ENCODE measurements at regions not wholly inside any gene's neighbourhood (a gene's known extent, or its start where the extent isn't known, plus 50 kb on each side); places are given as distances from the start of the nearest gene placed in this dataset.
"Not testable (repeated sequence)": the region's sequence is repeated elsewhere in the genome, so short reads cannot be mapped to it uniquely, and the experiment has no call there.

DNA sequence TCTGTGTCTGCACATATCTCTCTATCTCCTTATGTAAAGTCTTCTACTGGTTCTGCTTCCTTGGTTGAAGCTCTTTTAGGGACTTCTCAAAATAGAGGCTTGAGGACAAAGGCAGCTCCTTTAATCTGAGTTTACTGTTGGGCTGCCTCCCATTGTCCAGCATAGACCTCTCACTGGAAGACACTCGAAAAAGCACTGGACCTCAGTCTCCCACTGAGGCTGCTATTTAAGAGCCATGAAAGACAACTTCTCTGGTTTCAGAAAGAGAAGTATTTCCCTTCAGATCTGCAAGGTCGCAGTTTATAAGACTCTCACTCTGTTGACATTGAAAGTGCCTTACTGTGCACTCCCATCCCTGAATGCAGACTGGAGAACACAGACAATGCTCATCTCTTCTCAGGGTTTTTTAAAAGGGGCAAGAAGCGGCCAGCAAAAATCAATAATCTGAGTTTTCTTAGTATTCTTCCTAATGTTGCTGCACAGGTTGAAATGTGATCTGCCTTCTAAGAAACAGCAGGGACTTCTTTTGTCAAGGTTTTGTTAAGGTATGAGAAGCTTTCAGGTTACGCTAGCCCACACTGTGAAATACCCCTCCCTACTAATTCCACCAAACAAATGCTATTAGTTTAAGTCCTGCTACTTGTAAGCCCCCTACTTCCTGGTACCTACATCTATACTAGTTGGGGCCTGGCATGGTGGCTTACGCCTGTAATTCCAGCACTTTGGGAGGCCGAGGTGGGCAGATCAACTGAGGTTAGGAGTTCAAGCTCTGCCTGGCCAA is 450.0 kb upstream of the SLC10A2 start:
- Histone ChIP-seq H3K4me1 (ENCODE audit: control insufficient read depth, low read depth, low read length) (peaks cover 8% of the 10 kb centered on the region), H3K27ac (ENCODE audit: low read length) (no peak overlapping the region), H3K4me3 (ENCODE audit: low read length) (no peak overlapping the region), H3K36me3 (ENCODE audit: control insufficient read depth, low read depth, low read length) (no peaks in the 10 kb centered on the region), H3K27me3 (ENCODE audit: control insufficient read depth, insufficient read depth, low read length) (no peaks in the 10 kb centered on the region), H3K9ac (ENCODE audit: low read length) (no peak overlapping the region), H3K9me3 (ENCODE audit: control insufficient read depth, low read depth, low read length) (no peaks in the 10 kb centered on the region)

DNA sequence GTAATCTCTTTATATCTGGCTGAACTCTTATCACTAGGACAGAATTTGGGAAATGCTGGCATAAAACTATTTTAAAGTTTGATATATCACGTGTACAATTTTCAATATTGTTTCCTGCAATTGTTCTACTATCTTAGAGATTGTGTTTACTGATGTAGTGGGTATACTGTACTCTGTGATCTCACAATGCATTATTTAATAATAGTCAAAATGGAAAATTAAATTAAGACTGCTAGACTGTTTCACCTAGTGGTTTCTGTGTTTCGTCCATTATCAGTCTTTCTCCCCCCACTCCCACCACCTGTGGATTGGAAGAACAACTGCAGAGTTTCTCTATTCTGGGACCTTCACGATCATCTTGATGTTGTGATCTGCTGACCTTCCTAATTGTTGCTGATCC is 449.2 kb upstream of the SLC10A2 start:
- H3K9me3 ChIP-seq (ENCODE audit: control insufficient read depth, low read depth, low read length): no peaks in the 10 kb centered on the region
- H3K4me1 ChIP-seq (ENCODE audit: control insufficient read depth, low read depth, low read length): peaks cover 8% of the 10 kb centered on the region
- no peaks in the 10 kb centered on the region for H3K27me3 ChIP-seq (ENCODE audit: control insufficient read depth, insufficient read depth, low read length)
- no peak overlapping the region for H3K9ac ChIP-seq (ENCODE audit: low read length)
- H3K36me3 ChIP-seq (ENCODE audit: control insufficient read depth, low read depth, low read length): no peaks in the 10 kb centered on the region
- H3K27ac ChIP-seq (ENCODE audit: low read length): no peak overlapping the region
- no peak overlapping the region for H3K4me3 ChIP-seq (ENCODE audit: low read length)

DNA sequence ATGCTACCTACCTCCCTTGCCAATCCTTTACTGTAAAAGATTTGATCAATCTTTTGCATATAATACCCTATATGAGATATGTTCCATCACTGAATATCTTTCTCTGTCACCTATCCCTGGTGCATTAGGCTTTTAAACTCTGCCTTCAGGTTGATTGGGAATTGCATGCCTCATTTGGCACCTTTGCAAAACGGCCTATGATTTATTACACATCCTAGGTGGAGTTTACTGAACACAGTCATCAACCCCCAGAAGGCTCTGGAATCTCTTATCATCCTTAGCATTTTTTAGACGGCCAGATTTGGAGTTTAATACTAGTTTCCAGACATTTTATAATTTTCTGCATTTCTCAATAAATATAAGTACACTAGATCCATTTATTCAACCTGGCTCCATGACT is 448.4 kb upstream of the SLC10A2 start:
- Histone ChIP-seq H3K36me3 (ENCODE audit: control insufficient read depth, low read depth, low read length) (no peaks in the 10 kb centered on the region), H3K4me1 (ENCODE audit: control insufficient read depth, low read depth, low read length) (peaks cover 8% of the 10 kb centered on the region), H3K9ac (ENCODE audit: low read length) (no peak overlapping the region), H3K9me3 (ENCODE audit: control insufficient read depth, low read depth, low read length) (no peaks in the 10 kb centered on the region), H3K27me3 (ENCODE audit: control insufficient read depth, insufficient read depth, low read length) (no peaks in the 10 kb centered on the region), H3K27ac (ENCODE audit: low read length) (no peak overlapping the region), H3K4me3 (ENCODE audit: low read length) (no peak overlapping the region)

DNA sequence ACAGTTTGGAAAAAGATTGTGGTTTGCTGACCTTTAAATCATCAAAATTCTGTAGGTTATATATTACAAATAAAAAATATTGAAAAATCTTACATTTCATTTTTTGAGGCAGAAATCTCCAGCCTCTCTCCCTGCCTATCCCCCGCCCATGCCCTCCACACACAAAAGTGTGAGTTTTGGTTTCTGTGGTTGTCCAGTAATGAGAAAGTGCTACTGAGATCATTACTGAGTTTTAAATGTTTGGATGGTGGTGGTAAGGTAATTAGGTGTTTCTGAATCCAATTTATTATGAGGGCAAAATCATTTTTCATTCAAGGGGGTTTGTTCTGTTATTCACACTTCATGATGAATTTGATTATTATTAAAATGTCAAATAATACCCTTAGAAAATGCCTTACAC is 448.0 kb upstream of the SLC10A2 start:
- no peaks in the 10 kb centered on the region for H3K27me3 ChIP-seq (ENCODE audit: control insufficient read depth, insufficient read depth, low read length)
- no peak overlapping the region for H3K4me3 ChIP-seq (ENCODE audit: low read length)
- no peak overlapping the region for H3K9ac ChIP-seq (ENCODE audit: low read length)
- H3K4me1 ChIP-seq (ENCODE audit: control insufficient read depth, low read depth, low read length): peaks cover 8% of the 10 kb centered on the region
- H3K36me3 ChIP-seq (ENCODE audit: control insufficient read depth, low read depth, low read length): no peaks in the 10 kb centered on the region
- H3K9me3 ChIP-seq (ENCODE audit: control insufficient read depth, low read depth, low read length): no peaks in the 10 kb centered on the region
- no peak overlapping the region for H3K27ac ChIP-seq (ENCODE audit: low read length)

DNA sequence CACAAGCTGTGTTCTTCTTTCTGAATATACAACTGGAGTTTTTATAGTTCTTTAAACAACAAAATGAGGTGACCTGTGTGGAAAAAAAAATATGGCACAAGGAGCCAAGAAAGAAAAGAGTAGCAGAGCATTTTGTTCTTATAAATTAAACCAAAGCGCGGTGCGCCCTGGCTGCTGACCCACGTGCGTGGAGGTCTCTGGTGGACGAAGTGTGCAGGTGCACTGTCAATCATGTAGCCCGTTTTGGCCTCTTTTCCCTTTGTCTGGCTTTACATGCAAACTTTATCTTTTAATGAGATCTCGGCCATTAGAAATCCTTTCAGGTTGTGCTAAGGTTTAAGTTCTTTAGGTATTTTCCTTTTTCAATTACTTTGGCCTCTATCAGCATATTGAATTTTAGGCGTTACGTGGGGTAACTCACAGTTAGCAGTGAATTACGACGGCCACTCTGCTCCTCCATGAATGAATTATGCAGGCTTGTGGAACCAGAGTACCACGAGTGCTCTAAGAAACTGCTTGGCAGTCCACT is 443.9 kb upstream of the SLC10A2 start:
- no peak overlapping the region for H3K4me3 ChIP-seq (ENCODE audit: low read length)
- H3K4me1 ChIP-seq (ENCODE audit: control insufficient read depth, low read depth, low read length): no peaks in the 10 kb centered on the region
- H3K27ac ChIP-seq (ENCODE audit: low read length): no peak overlapping the region
- H3K27me3 ChIP-seq (ENCODE audit: control insufficient read depth, insufficient read depth, low read length): no peaks in the 10 kb centered on the region
- no peaks in the 10 kb centered on the region for H3K9me3 ChIP-seq (ENCODE audit: control insufficient read depth, low read depth, low read length)
- no peaks in the 10 kb centered on the region for H3K36me3 ChIP-seq (ENCODE audit: control insufficient read depth, low read depth, low read length)
- no peak overlapping the region for H3K9ac ChIP-seq (ENCODE audit: low read length)

DNA sequence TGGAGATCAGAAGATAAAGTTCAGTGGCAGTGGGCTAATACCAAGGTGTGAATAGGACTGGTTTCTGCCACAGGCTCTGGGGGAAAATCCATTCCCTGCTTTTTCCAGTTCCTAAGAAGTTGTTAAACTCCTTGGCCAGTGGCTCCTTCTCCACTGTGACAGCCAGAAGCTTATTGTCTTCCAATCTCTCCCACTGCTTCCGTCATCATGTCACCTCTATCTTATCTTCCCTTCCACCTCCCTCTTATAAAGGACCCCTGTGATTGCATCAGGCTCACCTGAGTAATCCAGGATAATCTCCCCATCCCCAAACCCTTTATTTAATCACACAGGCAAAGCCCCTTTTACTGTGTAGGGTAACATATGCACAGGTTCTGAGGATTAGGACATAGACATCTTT is 431.2 kb upstream of the SLC10A2 start:
- H3K27me3 ChIP-seq (ENCODE audit: control insufficient read depth, insufficient read depth, low read length): no peaks in the 10 kb centered on the region

DNA sequence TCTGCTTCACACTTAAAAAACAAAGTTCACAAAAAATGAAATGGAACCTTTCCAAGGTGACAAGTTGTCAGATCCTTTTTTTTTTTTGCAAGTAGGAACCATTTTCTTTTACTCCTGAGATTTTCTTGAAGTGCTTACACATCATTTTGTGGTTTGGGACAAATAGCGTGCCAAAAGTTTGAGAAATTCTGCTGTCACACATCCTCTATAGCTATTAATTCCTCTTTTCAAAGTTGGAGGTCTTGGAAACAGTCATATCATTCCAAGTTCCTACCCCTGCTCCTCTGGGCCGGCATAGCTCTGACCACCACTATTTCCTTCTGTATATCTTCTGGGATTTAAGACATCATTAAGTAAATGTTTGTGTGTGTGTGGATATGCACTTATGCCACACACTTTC is 421.6 kb upstream of the SLC10A2 start:
- Histone ChIP-seq H3K36me3 (ENCODE audit: control insufficient read depth, low read depth, low read length) (no peaks in the 10 kb centered on the region), H3K27ac (ENCODE audit: low read length) (no peak overlapping the region), H3K4me1 (ENCODE audit: control insufficient read depth, low read depth, low read length) (no peaks in the 10 kb centered on the region), H3K9ac (ENCODE audit: low read length) (no peak overlapping the region), H3K4me3 (ENCODE audit: low read length) (no peak overlapping the region), H3K9me3 (ENCODE audit: control insufficient read depth, low read depth, low read length) (peaks cover under 1% of the 10 kb centered on the region), H3K27me3 (ENCODE audit: control insufficient read depth, insufficient read depth, low read length) (no peaks in the 10 kb centered on the region)

More for the DNA sequence above, 431.2 kb upstream of the SLC10A2 start:
- H3K4me3 ChIP-seq (ENCODE audit: low read length): no peak overlapping the region
- no peak overlapping the region for H3K9ac ChIP-seq (ENCODE audit: low read length)
- peaks cover 4% of the 10 kb centered on the region for H3K9me3 ChIP-seq (ENCODE audit: control insufficient read depth, low read depth, low read length)
- H3K36me3 ChIP-seq (ENCODE audit: control insufficient read depth, low read depth, low read length): no peaks in the 10 kb centered on the region
- no peak overlapping the region for H3K27ac ChIP-seq (ENCODE audit: low read length)
- H3K4me1 ChIP-seq (ENCODE audit: control insufficient read depth, low read depth, low read length): no peaks in the 10 kb centered on the region

DNA sequence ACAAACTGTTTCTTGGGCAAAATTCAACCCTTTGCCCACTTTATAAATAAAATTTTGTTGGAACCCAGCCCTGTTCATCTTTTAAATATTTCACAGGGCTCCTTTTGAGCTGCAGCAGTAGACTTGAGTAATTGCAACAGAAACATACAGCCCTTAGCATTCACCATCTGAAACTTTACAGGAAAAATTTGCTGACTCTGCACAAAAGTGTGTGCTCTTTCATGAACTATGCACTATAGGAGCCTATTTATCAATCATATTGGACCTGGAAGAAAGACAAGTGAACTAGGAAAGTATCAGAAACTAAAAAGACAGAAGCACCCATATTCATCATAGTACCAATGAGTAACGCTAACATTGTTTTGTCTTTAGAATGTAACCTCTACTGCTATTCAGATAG is 406.9 kb upstream of the SLC10A2 start:
- Histone ChIP-seq H3K9me3 (ENCODE audit: control insufficient read depth, low read depth, low read length) (no peaks in the 10 kb centered on the region), H3K9ac (ENCODE audit: low read length) (no peak overlapping the region), H3K4me3 (ENCODE audit: low read length) (no peak overlapping the region), H3K27me3 (ENCODE audit: control insufficient read depth, insufficient read depth, low read length) (no peaks in the 10 kb centered on the region), H3K4me1 (ENCODE audit: control insufficient read depth, low read depth, low read length) (no peaks in the 10 kb centered on the region), H3K36me3 (ENCODE audit: control insufficient read depth, low read depth, low read length) (no peaks in the 10 kb centered on the region), H3K27ac (ENCODE audit: low read length) (no peak overlapping the region)

DNA sequence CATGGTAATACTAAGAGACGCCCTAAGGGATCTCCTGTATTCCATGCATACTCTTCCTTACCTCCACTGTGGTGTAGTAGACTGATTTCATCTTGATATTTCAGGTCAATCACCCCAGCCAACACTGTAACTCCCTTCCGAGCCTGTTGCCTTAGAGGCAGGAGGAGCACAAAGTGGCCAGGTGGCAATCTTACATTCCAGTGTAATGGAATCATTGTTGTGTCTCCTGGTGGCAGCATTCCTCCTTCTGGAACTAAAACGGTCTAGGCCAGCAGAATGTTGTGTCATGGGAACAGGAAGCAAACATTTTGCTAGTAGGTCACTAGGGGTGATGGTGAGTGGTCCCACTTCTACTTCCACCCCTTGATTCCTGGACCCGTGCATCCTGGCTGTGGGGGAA is 405.7 kb upstream of the SLC10A2 start:
- H3K27me3 ChIP-seq (ENCODE audit: control insufficient read depth, insufficient read depth, low read length): no peaks in the 10 kb centered on the region
- H3K36me3 ChIP-seq (ENCODE audit: control insufficient read depth, low read depth, low read length): no peaks in the 10 kb centered on the region
- no peaks in the 10 kb centered on the region for H3K9me3 ChIP-seq (ENCODE audit: control insufficient read depth, low read depth, low read length)
- no peak overlapping the region for H3K9ac ChIP-seq (ENCODE audit: low read length)
- no peak overlapping the region for H3K4me3 ChIP-seq (ENCODE audit: low read length)
- no peaks in the 10 kb centered on the region for H3K4me1 ChIP-seq (ENCODE audit: control insufficient read depth, low read depth, low read length)
- H3K27ac ChIP-seq (ENCODE audit: low read length): no peak overlapping the region

DNA sequence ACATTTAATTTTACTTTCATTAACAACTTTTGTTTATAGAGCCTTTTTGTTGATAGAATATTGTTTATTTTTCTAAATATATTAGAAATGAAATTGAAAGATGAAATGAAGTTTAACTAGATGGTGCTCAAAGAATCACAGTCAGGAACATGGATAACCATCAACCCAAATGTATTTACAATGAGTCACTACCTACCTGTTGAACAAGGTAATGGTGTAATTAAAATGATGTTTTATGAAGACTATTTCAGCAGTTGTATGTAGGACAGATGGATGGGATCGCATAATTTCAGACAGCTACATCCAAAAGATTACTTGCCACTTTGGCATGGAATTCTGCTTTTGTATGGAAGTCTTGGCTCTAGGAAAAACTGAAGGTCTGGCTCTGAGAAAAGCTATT is 403.6 kb upstream of the SLC10A2 start:
- no peaks in the 10 kb centered on the region for H3K36me3 ChIP-seq (ENCODE audit: control insufficient read depth, low read depth, low read length)
- H3K9me3 ChIP-seq (ENCODE audit: control insufficient read depth, low read depth, low read length): no peaks in the 10 kb centered on the region
- no peak overlapping the region for H3K9ac ChIP-seq (ENCODE audit: low read length)
- H3K4me1 ChIP-seq (ENCODE audit: control insufficient read depth, low read depth, low read length): no peaks in the 10 kb centered on the region
- no peaks in the 10 kb centered on the region for H3K27me3 ChIP-seq (ENCODE audit: control insufficient read depth, insufficient read depth, low read length)
- no peak overlapping the region for H3K4me3 ChIP-seq (ENCODE audit: low read length)
- H3K27ac ChIP-seq (ENCODE audit: low read length): no peak overlapping the region

DNA sequence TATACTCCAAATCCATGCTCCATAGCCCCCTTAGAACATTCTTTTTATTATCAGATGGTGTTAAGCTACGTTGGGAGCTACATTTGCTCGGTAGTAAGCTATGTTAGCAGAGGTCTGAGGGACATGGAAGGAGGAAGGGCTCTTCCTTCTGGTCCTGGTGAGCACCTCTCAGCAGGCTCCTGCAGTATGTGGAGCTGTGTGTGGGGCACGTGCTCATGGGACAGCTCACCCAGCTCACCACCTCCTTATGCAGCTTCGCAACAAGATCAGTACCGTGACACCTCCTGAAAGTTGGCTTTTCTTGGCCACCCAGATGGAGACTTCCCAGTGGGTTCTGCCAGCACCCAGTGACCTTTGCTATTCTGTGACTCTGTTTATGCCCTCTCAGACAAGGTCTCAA is 400.5 kb upstream of the SLC10A2 start:
- Histone ChIP-seq H3K9ac (ENCODE audit: low read length) (no peak overlapping the region), H3K36me3 (ENCODE audit: control insufficient read depth, low read depth, low read length) (no peaks in the 10 kb centered on the region), H3K9me3 (ENCODE audit: control insufficient read depth, low read depth, low read length) (no peaks in the 10 kb centered on the region), H3K27me3 (ENCODE audit: control insufficient read depth, insufficient read depth, low read length) (no peaks in the 10 kb centered on the region), H3K4me1 (ENCODE audit: control insufficient read depth, low read depth, low read length) (no peaks in the 10 kb centered on the region), H3K27ac (ENCODE audit: low read length) (no peak overlapping the region), H3K4me3 (ENCODE audit: low read length) (no peak overlapping the region)

DNA sequence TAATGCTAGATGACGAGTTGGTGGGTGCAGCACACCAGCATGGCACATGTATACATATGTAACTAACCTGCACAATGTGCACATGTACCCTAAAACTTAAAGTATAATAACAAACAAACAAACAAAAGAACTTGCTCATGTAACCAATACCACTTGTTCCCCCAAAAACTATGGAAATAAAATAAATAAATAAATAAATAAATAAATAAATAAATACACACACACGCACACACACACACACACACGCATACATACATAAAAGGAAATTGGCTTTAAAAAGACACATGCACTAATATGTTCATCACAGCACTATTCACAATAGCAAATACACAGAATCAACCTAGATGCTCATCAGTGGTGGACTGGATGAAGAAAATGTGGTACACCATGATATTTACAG is 394.0 kb upstream of the SLC10A2 start:
- H3K27ac ChIP-seq (ENCODE audit: low read length); H3K9ac ChIP-seq (ENCODE audit: low read length); H3K36me3 ChIP-seq (ENCODE audit: control insufficient read depth, low read depth, low read length); H3K4me1 ChIP-seq (ENCODE audit: control insufficient read depth, low read depth, low read length); H3K27me3 ChIP-seq (ENCODE audit: control insufficient read depth, insufficient read depth, low read length); H3K4me3 ChIP-seq (ENCODE audit: low read length); H3K9me3 ChIP-seq (ENCODE audit: control insufficient read depth, low read depth, low read length): not testable (repeated sequence)
